ENCODE measurements at regions not wholly inside any gene's neighbourhood (a gene's known extent, or its start where the extent isn't known, plus 50 kb on each side); places are given as distances from the start of the nearest gene placed in this dataset.

DNA sequence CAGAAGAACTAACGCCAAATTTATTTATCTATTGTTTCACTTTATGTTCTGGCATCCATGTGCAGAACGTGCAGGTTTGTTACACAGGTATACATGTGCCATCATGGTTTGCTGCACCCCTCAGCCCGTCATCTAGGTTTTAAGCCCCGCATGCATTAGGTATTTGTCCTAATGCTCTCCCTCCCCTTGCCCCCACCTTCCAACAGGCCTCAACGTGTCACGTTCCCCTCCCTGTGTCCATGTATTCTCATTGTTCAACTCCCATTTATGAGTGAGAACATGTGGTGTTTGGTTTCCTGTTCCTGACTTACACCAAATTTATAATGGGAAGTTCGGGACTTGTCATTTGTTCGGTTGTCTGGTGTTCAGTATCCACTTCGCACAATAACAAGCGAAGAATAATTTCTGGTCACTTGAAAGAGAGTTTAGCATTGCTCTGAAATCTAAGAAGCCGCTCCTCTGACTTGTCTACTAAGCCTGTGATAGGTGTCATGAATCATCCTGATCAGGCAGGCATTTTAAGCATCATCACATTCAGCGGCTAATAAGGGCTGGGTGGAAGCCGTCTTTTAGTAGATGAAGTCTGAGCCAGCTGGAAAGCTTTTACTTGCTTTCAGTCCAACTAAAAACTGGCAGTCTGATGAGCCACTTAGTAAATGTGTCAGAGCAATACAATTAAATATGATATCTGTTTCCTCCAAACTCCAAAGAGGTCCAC, 1065.7 kb upstream of the PABPC4L start:
- no peak for TF ChIP-seq EZH2 (IDR thresholded peaks at IDR 0.05; ENCODE audit: insufficient read depth, poor library complexity, severe bottlenecking)
- TF ChIP-seq EZH2phosphoT487 (IDR thresholded peaks at IDR 0.05; ENCODE audit: insufficient read depth, low read depth), result no peak

Data from GM23248 (cell line).